NCI-H2107 treated with DMSO at 0.1 percent for 48 hours (cell line): ENCODE measurements at regions not wholly inside any gene's neighbourhood (a gene's known extent, or its start where the extent isn't known, plus 50 kb on each side); places are given as distances from the start of the nearest gene placed in this dataset.

Experiments
- DNase-seq: peaks from one replicate; lab custom pipeline; 2025; ENCODE audit not compliant: unreplicated experiment; lab: John Stamatoyannopoulos, UW

DNA sequence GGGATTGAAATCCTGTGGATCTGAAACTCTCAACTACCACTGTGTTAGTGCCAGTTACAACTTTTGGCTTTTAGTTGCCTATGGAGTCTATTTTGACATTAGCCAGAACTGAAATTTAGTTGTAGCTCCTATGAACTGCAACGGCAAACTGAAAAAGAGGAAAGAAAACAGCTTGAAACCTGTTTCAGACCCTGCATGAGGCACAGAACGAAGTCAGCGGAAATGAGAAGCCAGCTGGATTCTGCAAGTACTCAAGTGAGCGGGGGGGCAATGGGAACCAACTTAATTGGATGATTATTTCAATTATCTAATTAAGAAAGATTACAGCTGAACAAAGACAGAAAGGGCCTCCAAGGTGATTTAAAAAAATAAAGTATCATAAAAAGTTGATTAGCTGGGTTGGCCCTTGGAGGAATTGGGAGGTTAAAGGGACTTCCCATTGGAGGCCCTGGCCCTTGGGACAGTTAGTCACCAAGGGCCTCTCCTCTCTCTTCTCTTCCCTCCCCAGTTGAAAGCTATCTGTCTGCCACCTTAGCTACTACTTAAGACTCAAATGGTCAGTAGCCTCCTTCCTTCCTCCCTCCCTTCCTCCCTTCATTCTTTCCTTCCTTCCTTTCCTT, 352.1 kb downstream of the SHQ1 start:
- DNase-seq = no peak

- no peak for DNase-seq
These were observed 353.6 kb downstream of the SHQ1 start for GRCh38 chr3:72494626-72495025.

DNA sequence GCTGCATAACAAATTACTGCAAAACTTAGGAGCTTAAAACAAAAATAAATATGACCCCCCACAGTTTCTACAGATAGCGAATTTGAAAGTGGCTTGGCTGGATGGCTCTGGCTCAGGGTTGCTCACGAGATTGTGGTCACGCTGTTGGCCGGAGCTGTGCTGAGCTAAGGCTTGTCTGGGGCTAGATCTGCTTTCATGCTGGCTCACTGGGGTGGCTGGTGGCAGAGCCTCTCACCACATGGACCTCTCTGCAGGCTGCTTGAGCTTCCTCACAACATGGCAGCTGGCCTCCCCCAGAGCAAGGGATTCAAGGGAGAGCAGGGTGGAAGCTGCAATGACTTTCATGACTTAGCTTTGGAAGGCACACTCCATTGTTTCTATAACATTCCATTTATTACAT, 354.1 kb downstream of the SHQ1 start:
- DNase-seq = no peak

GRCh38 chr3:72492240-72492639, 356.0 kb downstream of the SHQ1 start:
- DNase-seq = no peak

- DNase-seq = peak; percentile 60
These were observed 357.4 kb downstream of the SHQ1 start for GRCh38 chr3:72490688-72491435.

- no peak for DNase-seq
These were observed 358.3 kb downstream of the SHQ1 start for GRCh38 chr3:72489901-72490300.

DNA sequence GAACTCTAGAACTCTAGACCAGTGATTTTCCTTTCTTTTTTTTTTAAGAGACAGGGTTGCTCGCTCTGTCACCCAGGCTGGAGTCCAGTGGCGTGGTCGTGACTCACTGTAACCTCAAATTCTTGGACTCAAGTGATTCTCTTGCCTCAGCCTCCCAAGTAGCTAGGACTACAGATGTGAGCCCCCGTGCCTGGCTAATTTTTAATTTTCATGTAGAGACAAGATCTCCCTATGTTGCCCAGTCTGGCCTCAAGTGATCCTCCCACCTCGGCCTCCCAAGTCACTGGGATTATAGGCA, 359.6 kb downstream of the SHQ1 start:
- no peak for DNase-seq

DNA sequence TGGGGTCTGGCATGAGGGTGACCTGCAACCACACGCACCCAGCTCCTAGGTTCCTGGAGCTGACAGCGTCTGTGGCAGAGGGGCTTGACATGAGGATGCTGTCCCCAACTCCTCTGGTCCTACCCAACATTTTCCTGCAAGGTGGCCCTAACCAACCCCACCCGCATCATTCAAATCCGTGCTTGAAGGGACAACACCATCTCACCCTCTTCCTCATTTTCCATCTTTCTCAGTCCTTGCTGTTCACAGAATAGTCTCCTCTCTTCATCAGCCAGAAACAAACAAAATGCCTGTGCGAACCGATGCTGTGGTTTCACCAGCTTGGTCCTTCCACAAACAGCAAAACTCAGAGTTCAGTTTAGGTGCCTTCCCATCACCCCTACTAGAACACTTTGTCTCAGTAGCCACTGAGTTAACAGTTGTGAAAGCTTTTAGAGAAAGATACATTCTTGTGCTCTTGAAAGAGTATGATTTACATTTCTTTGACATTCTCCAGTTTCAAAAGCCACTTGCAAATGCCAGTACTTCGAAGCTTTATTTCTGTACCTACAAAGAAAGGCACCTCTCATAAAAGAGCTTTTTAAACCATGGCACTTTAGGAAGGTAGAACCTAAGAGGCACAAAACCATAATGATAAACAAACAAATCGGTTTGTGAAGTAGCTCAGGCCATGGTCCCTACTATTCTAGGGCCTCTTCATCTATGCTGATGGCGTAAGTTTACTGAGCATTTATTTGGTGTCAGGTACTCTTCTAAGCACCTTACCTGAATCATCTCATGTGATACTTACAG, 360.1 kb downstream of the SHQ1 start:
- DNase-seq = peak; percentile 17

DNA sequence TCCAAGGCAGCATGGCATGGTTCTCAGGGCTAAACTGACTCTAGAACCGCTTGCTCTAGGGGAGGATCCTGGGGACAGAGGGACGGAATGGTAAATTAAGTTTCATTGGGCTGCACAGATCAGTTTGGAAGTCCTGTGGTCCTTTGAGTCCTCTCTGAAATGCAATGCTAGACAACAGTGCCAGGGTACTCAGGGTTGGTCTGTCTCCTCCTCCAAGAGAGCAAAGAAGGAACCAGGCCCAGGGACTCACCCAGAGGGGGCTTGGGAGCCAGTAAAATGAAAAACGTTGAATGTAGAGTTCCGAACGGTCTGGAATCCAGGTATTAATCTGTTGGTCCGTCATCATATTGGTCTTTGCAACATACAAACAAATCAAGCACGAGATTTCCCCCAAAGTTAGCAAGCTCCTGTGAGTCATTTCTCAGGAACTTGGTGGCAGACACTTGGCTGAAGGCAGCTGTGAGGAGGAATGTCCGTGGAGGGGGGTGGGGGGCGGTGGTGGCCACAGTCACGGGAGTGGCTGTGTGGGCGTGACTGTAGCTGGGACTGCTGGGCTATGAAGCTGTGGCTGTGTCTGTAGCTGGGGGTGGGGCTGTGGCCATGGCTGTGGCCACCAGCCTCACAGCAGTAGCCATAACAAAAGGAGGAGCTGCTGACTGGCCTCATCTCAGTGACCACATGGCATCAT, 361.0 kb downstream of the SHQ1 start:
- DNase-seq = no peak

- DNase-seq = no peak
These were observed 362.6 kb downstream of the SHQ1 start for GRCh38 chr3:72485641-72486040.

GRCh38 chr3:72483554-72484104, 364.6 kb downstream of the SHQ1 start:
- DNase-seq = no peak

DNA sequence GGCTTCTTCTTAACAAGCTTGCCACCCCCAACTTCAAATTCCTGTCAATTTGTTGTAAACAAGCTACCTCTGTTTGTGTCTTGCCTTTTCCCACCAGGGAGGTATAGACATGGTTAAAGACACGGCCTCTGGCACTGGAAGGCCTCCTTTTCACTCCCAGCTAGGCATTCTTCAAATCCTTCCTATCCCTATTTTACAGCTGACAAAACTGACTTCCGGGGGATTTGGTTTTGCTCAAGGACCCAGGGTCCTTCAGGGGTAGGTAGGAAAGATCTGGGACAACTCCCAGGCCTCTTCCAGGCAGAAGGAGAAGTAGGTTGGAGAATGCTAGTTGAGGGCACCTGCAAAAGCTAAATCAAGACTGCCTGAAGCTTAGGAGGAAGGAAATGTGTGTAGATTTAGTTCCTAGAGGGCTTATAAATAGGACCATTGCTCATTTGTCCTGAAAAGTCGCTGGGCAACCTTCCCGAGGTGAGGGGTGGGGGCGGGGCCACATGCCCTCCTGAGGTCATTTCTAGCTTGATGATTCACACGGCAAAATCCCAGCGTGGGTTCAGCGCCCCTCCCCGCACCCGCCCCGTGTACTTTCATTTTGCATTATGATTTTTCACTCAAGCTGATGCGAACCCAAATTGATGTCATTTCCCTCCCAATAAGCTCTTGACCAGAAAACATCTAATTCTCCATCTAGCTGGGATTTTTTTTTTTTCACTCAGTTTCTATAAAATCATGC, 365.5 kb downstream of the SHQ1 start:
- DNase-seq = no peak

GRCh38 chr3:72481542-72481941, 366.7 kb downstream of the SHQ1 start:
- DNase-seq = no peak

DNA sequence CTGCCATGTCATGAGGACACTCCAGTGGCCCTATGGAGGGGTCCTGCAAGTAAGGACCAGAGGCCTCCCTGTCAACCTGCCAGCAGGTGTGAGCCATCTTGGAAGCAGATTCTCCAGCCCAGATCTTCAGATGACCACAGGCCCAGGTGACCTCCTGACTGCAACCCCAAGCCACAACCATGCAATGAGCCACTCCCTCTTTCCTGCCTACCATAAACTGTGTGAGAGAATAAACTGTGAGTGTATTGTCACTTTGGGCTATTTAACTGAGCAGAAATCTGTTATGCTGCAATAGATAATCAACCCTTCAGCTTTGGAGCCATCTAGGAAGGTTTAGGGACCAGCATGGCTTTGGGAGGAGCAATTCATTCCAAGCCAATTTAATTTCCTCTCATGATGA, 367.9 kb downstream of the SHQ1 start:
- DNase-seq = no peak

GRCh38 chr3:72479651-72480215, 368.5 kb downstream of the SHQ1 start:
- no peak for DNase-seq

DNA sequence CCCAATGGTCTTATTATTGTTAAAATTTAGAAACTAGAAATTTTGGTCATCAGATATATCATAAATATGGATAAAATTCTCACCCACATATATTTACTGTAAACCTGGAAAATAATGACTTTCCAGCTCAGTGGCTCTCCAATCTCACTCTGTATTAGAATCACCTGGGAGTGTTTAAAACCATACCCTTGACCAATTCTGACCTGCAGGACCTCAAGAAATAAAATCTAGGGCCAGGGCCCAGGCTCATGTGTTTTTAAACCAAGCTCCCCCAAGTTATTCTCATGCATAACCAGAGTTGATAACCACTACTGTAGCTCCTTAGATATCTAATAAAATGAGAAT, 372.1 kb downstream of the SHQ1 start:
- no peak for DNase-seq

DNA sequence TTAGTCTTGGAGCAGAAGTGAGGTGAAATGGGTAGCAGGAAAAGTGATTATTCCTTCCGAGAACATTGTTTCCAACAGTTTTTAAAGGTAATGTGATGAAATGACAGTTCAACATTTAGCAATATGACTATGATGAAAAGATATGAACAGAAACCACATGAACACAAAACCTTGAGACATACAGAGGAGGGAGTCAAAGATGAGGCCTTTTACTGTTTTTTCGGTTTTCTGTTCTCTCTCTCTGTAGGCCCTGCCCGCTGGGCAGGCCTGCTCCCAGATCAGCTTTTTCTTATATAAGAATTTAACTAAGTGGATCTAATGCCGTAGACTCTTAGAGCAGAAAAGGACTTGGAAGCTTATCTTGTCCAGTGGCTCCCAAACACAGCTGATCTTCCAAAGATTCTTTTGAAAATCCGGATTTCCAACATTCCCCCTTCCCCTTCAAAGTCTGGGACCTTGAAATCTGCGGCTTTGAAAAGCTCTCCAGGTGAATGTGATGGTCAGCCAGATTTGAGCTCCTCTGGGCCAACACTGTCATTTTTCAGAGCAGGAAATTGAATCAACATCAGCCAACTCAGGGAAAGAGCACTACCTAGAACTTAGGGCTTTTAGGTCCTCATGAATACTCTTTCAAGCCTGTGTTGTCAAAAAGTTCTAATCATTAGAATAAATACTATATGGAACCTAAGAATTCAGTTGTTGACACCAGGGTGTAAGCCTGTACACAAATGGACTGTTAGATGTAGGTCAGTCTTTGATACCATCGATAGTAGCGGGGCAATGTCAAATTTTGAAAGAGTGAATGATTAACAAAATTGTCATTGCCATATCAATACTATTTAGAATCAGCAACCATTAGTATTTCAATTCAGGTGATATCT, 372.7 kb downstream of the SHQ1 start:
- no peak for DNase-seq

DNA sequence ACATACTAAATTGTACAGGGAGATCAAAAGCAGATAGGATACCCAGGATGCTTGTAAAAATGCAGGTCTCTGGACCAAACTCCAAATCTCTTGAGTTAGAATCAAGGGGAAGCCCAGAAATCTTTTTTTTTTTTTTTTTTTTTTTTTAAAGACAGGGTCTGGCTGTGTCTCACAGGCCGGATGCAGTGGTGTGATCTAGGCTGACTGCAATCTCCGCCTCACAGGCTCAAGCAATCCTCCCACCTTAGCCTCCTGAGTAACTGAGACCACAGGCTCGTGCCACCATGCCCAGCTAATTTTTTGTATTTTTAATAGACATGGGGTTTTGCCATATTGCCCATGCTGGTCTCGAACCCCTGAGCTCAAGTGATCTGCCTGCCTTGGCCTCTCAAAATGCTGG, 373.5 kb downstream of the SHQ1 start:
- DNase-seq = no peak

GRCh38 chr3:72473156-72473555, 375.1 kb downstream of the SHQ1 start:
- no peak for DNase-seq
